ENCODE measurements at regions not wholly inside any gene's neighbourhood (a gene's known extent, or its start where the extent isn't known, plus 50 kb on each side); places are given as distances from the start of the nearest gene placed in this dataset.
"Not testable (repeated sequence)": the region's sequence is repeated elsewhere in the genome, so short reads cannot be mapped to it uniquely, and the experiment has no call there.

DNA sequence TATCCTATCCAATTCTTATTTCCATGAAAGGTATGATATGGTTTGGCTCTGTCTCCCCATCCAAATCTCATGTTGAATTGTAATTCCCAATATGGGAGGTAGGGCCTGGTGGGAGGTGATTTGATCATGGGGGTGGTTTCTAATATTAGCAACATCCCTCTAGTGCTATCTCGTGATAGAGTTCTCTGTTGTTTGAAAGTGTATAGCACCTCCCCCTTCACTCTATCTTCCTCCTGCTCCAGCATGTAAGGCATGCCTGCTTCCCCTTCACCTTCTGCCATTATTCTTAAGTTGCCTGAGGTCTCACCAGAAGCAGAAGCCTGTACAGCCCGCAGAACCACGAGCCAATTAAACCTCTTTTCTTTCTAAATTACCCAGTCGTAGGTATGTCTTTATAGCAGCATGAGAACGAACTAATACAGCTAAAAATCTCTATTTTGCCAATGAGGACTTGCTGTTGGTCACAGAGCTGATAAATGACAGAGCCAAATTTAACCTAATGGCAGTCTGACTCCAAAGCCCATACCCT is 247.2 kb downstream of the HNRNPD start:
- no peak for TF ChIP-seq CTCF (IDR thresholded peaks at IDR 0.05)
- Histone ChIP-seq H3K27me3 (no peaks in the 10 kb centered on the region), H3K36me3 (no peaks in the 10 kb centered on the region), H3K27ac (no peak overlapping the region), H3K4me1 (no peaks in the 10 kb centered on the region), H3K9me3 (no peaks in the 10 kb centered on the region), H3K4me3 (no peak overlapping the region)
- intact Hi-C loops (cut with DNase I): no loop called here
- ATAC-seq (no peak), DNase-seq (no peak)

DNA sequence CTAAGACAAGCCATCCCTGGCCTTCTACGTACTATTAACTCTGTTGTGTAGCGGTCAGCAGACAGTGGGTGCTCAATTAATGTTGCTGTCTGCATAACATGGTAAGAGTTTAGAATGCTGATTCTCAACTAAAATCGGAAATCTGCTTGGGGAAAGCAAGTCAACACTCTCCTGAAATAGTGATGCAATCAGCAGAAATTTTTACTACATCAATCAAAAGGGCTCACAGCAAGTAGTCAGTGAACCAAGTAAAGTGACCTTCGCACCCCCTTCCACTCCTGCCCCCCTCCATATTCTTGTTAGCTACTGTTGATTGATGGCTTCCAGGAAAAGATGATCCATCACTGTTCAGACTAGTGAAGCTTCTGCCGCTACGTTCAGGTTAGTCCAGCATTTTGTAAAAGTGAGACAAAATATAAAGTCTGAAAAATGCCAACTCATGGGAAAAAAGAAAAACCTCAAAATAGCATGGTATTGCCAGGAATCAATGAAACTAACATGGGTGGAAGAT is 247.9 kb downstream of the HNRNPD start:
- Histone ChIP-seq H3K4me1 (no peaks in the 10 kb centered on the region), H3K27ac (no peak overlapping the region), H3K9me3 (no peaks in the 10 kb centered on the region), H3K4me3 (no peak overlapping the region), H3K27me3 (no peaks in the 10 kb centered on the region), H3K36me3 (no peaks in the 10 kb centered on the region)
- intact Hi-C loops (cut with DNase I): no loop called here
- ATAC-seq (no peak), DNase-seq (no peak)
- TF ChIP-seq CTCF (IDR thresholded peaks at IDR 0.05): no peak

GRCh38 chr4:82124932-82125786 is 248.6 kb downstream of the HNRNPD start:
- no peaks in the 10 kb centered on the region for H3K9me3 ChIP-seq
- H3K4me3 ChIP-seq: no peak overlapping the region
- no peak for DNase-seq
- ATAC-seq: no peak
- intact Hi-C loops (cut with DNase I): no loop called here
- TF ChIP-seq CTCF (IDR thresholded peaks at IDR 0.05): no peak
- no peaks in the 10 kb centered on the region for H3K4me1 ChIP-seq
- H3K36me3 ChIP-seq: no peaks in the 10 kb centered on the region
- H3K27me3 ChIP-seq: no peaks in the 10 kb centered on the region
- H3K27ac ChIP-seq: no peak overlapping the region

DNA sequence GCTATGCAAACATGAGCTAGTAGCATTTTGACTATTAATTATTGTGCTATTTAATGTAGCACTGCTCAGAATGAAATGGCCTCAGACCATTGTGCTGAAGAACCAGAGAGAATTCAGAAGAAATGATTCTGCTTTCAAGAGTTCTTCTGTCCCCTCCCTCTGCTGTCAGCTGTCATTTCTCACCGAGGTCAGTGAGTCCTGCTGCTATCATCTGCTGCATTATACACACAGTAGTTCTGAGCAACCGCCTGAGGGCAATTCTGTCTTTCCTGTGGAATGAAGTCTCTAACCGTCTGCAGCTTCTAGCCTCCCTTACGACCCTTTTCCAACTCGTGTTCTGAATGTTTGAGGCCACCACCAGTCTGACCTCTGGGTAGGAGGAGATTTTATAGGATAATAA is 249.4 kb downstream of the HNRNPD start:
- H3K27me3 ChIP-seq: no peaks in the 10 kb centered on the region
- H3K4me1 ChIP-seq: no peaks in the 10 kb centered on the region
- TF ChIP-seq CTCF (IDR thresholded peaks at IDR 0.05): no peak
- intact Hi-C loops (cut with DNase I): no loop called here
- no peak for ATAC-seq
- no peak overlapping the region for H3K27ac ChIP-seq
- no peaks in the 10 kb centered on the region for H3K9me3 ChIP-seq
- no peaks in the 10 kb centered on the region for H3K36me3 ChIP-seq
- no peak for DNase-seq
- no peak overlapping the region for H3K4me3 ChIP-seq

GRCh38 chr4:82123934-82124333 is 249.9 kb downstream of the HNRNPD start:
- no peaks in the 10 kb centered on the region for H3K27me3 ChIP-seq
- ATAC-seq (no peak), DNase-seq (no peak)
- H3K36me3 ChIP-seq: no peaks in the 10 kb centered on the region
- TF ChIP-seq CTCF (IDR thresholded peaks at IDR 0.05): no peak
- no peak overlapping the region for H3K27ac ChIP-seq
- H3K4me3 ChIP-seq: no peak overlapping the region
- no peaks in the 10 kb centered on the region for H3K4me1 ChIP-seq
- intact Hi-C loops (cut with DNase I): no loop called here
- no peaks in the 10 kb centered on the region for H3K9me3 ChIP-seq

GRCh38 chr4:82115183-82115582 is 258.6 kb downstream of the HNRNPD start:
- H3K27me3 ChIP-seq; H3K36me3 ChIP-seq; H3K9me3 ChIP-seq; H3K4me1 ChIP-seq; DNase-seq; intact Hi-C loops (cut with DNase I); H3K4me3 ChIP-seq; ATAC-seq; H3K27ac ChIP-seq: not testable (repeated sequence)
